ENCODE measurements at regions not wholly inside any gene's neighbourhood (a gene's known extent, or its start where the extent isn't known, plus 50 kb on each side); places are given as distances from the start of the nearest gene placed in this dataset.

- no peak for TF ChIP-seq CTCF (IDR thresholded peaks at IDR 0.05)
These were observed 1304.8 kb downstream of the HACE1 start for GRCh38 chr6:103554911-103555310.

GRCh38 chr6:103538381-103538780, 1321.3 kb downstream of the HACE1 start:
- no peak for TF ChIP-seq CTCF (IDR thresholded peaks at IDR 0.05)

- TF ChIP-seq CTCF (IDR thresholded peaks at IDR 0.05), result no peak
These were observed 1324.9 kb downstream of the HACE1 start for GRCh38 chr6:103534814-103535213.

GRCh38 chr6:103534095-103534494, 1325.6 kb downstream of the HACE1 start:
- no peak for TF ChIP-seq CTCF (IDR thresholded peaks at IDR 0.05)

GRCh38 chr6:103522045-103522444, 1337.7 kb downstream of the HACE1 start:
- TF ChIP-seq CTCF (IDR thresholded peaks at IDR 0.05), result no peak

- no peak for TF ChIP-seq CTCF (IDR thresholded peaks at IDR 0.05)
These were observed 1343.4 kb downstream of the HACE1 start for GRCh38 chr6:103516336-103516735.

- no peak for TF ChIP-seq CTCF (IDR thresholded peaks at IDR 0.05)
These were observed 1352.7 kb downstream of the HACE1 start for GRCh38 chr6:103507052-103507451.

- TF ChIP-seq CTCF (IDR thresholded peaks at IDR 0.05), result no peak
These were observed 1354.6 kb downstream of the HACE1 start for GRCh38 chr6:103505155-103505518.
